GM18507 (cell line): ENCODE measurements at regions not wholly inside any gene's neighbourhood (a gene's known extent, or its start where the extent isn't known, plus 50 kb on each side); places are given as distances from the start of the nearest gene placed in this dataset.
A peak's percentile ranks its signal among the peaks of the same experiment; 100 is the strongest.

Experiments
- DNase-seq: peaks from one replicate; pipeline ENCODE4 v3.0.0; 2011; ENCODE audit warnings: low read depth; ENCODE audit not compliant: insufficient read length; ENCODE audit errors: extremely low spot score
- FAIRE-seq: peaks from 2 replicates; lab custom pipeline; 2011; peaks lifted over from hg19 to GRCh38; lab: Jason Lieb, UNC

GRCh38 chr3:144754076-144754783 lies 782.6 kb downstream of the DIPK2A start:
- DNase-seq (no peak), FAIRE-seq (no peak)

GRCh38 chr3:144756704-144757440 lies 785.2 kb downstream of the DIPK2A start:
- FAIRE-seq, result no peak

GRCh38 chr3:144760831-144761230 lies 789.2 kb downstream of the DIPK2A start:
- DNase-seq (no peak), FAIRE-seq (no peak)

More at GRCh38 chr3:144756704-144757440, 785.2 kb downstream of the DIPK2A start:
- no peak for DNase-seq

GRCh38 chr3:144762091-144762490 lies 790.5 kb downstream of the DIPK2A start:
- FAIRE-seq (no peak), DNase-seq (no peak)

GRCh38 chr3:144763878-144764454 lies 792.3 kb downstream of the DIPK2A start:
- DNase-seq (no peak), FAIRE-seq (peak; percentile 31)

- DNase-seq (no peak), FAIRE-seq (no peak)
Observed at GRCh38 chr3:144770281-144770680, 798.7 kb downstream of the DIPK2A start.

- DNase-seq, result no peak
- FAIRE-seq, result no peak
Observed at GRCh38 chr3:144770915-144771351, 799.3 kb downstream of the DIPK2A start.

GRCh38 chr3:144771381-144771870 lies 799.8 kb downstream of the DIPK2A start:
- no peak for FAIRE-seq

GRCh38 chr3:144772372-144772771 lies 800.7 kb downstream of the DIPK2A start:
- DNase-seq, result no peak
- no peak for FAIRE-seq

More at GRCh38 chr3:144771381-144771870, 799.8 kb downstream of the DIPK2A start:
- no peak for DNase-seq

- FAIRE-seq, result no peak
- DNase-seq, result no peak
Observed at GRCh38 chr3:144773350-144773749, 801.7 kb downstream of the DIPK2A start.

GRCh38 chr3:144774897-144775296 lies 803.3 kb downstream of the DIPK2A start:
- no peak for FAIRE-seq
- DNase-seq, result no peak

- DNase-seq (no peak), FAIRE-seq (no peak)
Observed at GRCh38 chr3:144775551-144775950, 803.9 kb downstream of the DIPK2A start.

GRCh38 chr3:144777906-144778305 lies 806.3 kb downstream of the DIPK2A start:
- DNase-seq (no peak), FAIRE-seq (no peak)

GRCh38 chr3:144791034-144791433 lies 819.4 kb downstream of the DIPK2A start:
- no peak for DNase-seq
- no peak for FAIRE-seq

- DNase-seq (no peak), FAIRE-seq (no peak)
Observed at GRCh38 chr3:144801890-144802289, 830.3 kb downstream of the DIPK2A start.

- DNase-seq, result no peak
- no peak for FAIRE-seq
Observed at GRCh38 chr3:144809380-144809779, 837.8 kb downstream of the DIPK2A start.

- FAIRE-seq (no peak), DNase-seq (no peak)
Observed at GRCh38 chr3:144810160-144810559, 838.5 kb downstream of the DIPK2A start.

GRCh38 chr3:144815655-144816054 lies 844.0 kb downstream of the DIPK2A start:
- FAIRE-seq, result no peak
- DNase-seq, result no peak

- no peak for FAIRE-seq
- no peak for DNase-seq
Observed at GRCh38 chr3:144816323-144816722, 844.7 kb downstream of the DIPK2A start.

- FAIRE-seq, result no peak
- DNase-seq, result no peak
Observed at GRCh38 chr3:144818973-144819372, 847.4 kb downstream of the DIPK2A start.
